ENCODE measurements at regions not wholly inside any gene's neighbourhood (a gene's known extent, or its start where the extent isn't known, plus 50 kb on each side); places are given as distances from the start of the nearest gene placed in this dataset.

GRCh38 chr7:88363869-88364268 is 57.2 kb upstream of the STEAP4 start:
- no peaks in the 10 kb centered on the region for H3K4me1 Mint-ChIP-seq (ENCODE audit: low read depth)
- no peaks in the 10 kb centered on the region for H3K36me3 Mint-ChIP-seq (ENCODE audit: low read depth)
- no peak overlapping the region for H3K4me3 Mint-ChIP-seq
- ChIA-PET CTCF (no interaction called here), POLR2A (no interaction called here)
- no peak overlapping the region for H3K27ac Mint-ChIP-seq
- no peak for ATAC-seq
- no peaks in the 10 kb centered on the region for H3K9me3 Mint-ChIP-seq
- no peak for DNase-seq
- H3K27me3 Mint-ChIP-seq, result peaks cover 16% of the 10 kb centered on the region
- intact Hi-C loops (cut with micrococcal nuclease), result no loop called here
- TF ChIP-seq, protein P1, sequence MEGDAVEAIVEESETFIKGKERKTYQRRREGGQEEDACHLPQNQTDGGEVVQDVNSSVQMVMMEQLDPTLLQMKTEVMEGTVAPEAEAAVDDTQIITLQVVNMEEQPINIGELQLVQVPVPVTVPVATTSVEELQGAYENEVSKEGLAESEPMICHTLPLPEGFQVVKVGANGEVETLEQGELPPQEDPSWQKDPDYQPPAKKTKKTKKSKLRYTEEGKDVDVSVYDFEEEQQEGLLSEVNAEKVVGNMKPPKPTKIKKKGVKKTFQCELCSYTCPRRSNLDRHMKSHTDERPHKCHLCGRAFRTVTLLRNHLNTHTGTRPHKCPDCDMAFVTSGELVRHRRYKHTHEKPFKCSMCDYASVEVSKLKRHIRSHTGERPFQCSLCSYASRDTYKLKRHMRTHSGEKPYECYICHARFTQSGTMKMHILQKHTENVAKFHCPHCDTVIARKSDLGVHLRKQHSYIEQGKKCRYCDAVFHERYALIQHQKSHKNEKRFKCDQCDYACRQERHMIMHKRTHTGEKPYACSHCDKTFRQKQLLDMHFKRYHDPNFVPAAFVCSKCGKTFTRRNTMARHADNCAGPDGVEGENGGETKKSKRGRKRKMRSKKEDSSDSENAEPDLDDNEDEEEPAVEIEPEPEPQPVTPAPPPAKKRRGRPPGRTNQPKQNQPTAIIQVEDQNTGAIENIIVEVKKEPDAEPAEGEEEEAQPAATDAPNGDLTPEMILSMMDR (IDR thresholded peaks at IDR 0.05), result no peak

DNA sequence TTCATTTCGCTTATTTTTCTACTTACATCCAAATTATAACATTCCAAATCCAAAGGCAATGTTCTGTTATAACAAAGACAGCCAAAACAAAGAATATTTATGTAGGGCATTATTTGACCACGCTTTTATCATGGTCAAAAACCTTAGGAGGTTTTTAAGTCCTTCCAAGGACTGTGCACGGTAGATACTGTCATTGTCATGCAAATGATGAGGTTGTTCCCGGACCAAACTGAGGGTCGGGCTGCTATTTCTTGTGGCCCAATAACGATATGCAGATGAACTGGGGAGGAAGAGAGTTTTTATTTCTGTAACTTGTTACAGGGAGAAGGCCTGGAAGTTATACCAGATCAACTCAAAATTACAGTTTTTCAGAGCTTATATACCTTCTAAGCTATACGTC is 56.6 kb upstream of the STEAP4 start:
- H3K4me1 Mint-ChIP-seq (ENCODE audit: low read depth), result no peaks in the 10 kb centered on the region
- POLR2A ChIA-PET, result no interaction called here

DNA sequence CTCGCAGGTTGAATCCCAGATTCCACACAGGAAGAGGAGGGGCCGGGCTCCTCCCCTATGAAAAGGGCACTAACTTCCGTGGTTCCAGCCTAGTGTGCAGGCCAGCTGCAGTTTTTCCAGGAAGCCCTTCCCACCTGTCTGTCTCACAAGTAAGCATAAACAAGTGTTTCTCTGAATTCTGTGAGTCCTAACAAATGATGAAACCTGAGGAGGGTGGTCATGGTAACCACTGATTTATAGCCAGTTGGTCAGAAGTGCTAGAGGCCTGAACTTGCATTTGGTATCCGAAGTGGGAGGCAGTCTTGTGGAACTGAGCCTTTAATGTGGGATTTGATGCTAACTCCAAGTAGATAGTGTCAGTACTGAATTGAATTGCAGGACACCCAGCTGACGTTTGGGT is 54.7 kb upstream of the STEAP4 start:
- H3K36me3 Mint-ChIP-seq (ENCODE audit: low read depth), result no peaks in the 10 kb centered on the region

More for the DNA sequence above, 56.6 kb upstream of the STEAP4 start:
- DNase-seq (no peak), ATAC-seq (no peak)
- intact Hi-C loops (cut with micrococcal nuclease), result no loop called here
- Mint-ChIP-seq H3K4me3 (no peak overlapping the region), H3K36me3 (ENCODE audit: low read depth) (no peaks in the 10 kb centered on the region), H3K27ac (no peak overlapping the region), H3K9me3 (no peaks in the 10 kb centered on the region), H3K27me3 (peaks cover 16% of the 10 kb centered on the region)
- CTCF ChIA-PET, result no interaction called here
- TF ChIP-seq, protein P1 (IDR thresholded peaks at IDR 0.05), result no peak

DNA sequence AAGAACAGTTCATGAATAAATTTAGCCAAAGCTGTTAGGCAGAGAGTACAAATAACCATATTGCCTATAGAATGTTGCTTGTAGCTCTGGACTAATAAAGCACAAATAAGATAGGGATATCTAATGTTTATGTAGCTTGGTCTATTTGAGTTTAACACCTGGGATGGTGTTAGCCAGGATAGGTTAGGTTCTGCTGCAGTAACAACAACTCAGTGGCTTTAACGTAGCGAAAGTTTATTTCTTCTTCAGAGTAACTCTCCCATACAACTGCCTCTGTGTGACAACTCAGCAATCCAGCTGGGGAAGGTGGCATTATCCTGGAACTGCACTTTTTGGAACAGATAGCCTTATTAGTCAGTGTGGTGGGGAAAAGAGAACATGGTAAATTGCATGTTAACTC is 52.2 kb upstream of the STEAP4 start:
- POLR2A ChIA-PET, result no interaction called here
- TF ChIP-seq, protein P1 (IDR thresholded peaks at IDR 0.05), result no peak
- intact Hi-C loops (cut with micrococcal nuclease), result no loop called here
- H3K27ac Mint-ChIP-seq, result no peak overlapping the region
- H3K36me3 Mint-ChIP-seq (ENCODE audit: low read depth), result no peaks in the 10 kb centered on the region
- ATAC-seq (no peak), DNase-seq (no peak)
- peaks cover 9% of the 10 kb centered on the region for H3K27me3 Mint-ChIP-seq
- H3K9me3 Mint-ChIP-seq, result no peaks in the 10 kb centered on the region
- CTCF ChIA-PET, result interaction anchor here (1.2 to 3.3 kb wide), 2 partner anchors 13 to 116 kb away, joined by 3 to 11 read pairs; no protein-coding TSS in a partner anchor
- no peaks in the 10 kb centered on the region for H3K4me1 Mint-ChIP-seq (ENCODE audit: low read depth)
- H3K4me3 Mint-ChIP-seq, result no peak overlapping the region

More for the DNA sequence above, 54.7 kb upstream of the STEAP4 start:
- Mint-ChIP-seq H3K27ac (no peak overlapping the region), H3K4me3 (no peak overlapping the region), H3K4me1 (ENCODE audit: low read depth) (no peaks in the 10 kb centered on the region), H3K9me3 (no peaks in the 10 kb centered on the region), H3K27me3 (peaks cover 13% of the 10 kb centered on the region)
- ChIA-PET POLR2A (no interaction called here), CTCF (no interaction called here)
- TF ChIP-seq, protein P1 (IDR thresholded peaks at IDR 0.05), result no peak
- no peak for ATAC-seq
- no peak for DNase-seq
- intact Hi-C loops (cut with micrococcal nuclease), result no loop called here

DNA sequence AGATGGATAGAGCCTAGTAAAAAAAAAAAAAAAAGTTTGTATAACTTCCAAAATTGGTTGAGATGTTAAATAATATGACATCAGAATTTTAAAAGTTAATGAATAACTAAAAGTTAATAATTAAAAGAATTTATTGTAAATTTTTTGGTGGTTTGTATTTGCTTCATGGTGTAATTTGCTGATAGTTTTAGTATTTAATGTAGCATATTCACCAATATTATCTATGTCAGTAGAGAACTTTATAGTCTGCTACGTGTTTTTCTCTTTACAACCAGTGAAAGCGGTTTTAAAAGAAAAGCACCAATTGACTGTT is 51.8 kb upstream of the STEAP4 start:
- no peaks in the 10 kb centered on the region for H3K36me3 Mint-ChIP-seq (ENCODE audit: low read depth)
- POLR2A ChIA-PET, result no interaction called here
- H3K27me3 Mint-ChIP-seq, result peaks cover 11% of the 10 kb centered on the region
- DNase-seq (no peak), ATAC-seq (no peak)
- no peaks in the 10 kb centered on the region for H3K9me3 Mint-ChIP-seq
- TF ChIP-seq, protein P1 (IDR thresholded peaks at IDR 0.05), result no peak
- no peak overlapping the region for H3K4me3 Mint-ChIP-seq
- intact Hi-C loops (cut with micrococcal nuclease), result no loop called here
- CTCF ChIA-PET, result interaction anchor here (0.8 to 3.3 kb wide), 3 partner anchors 13 to 115 kb away, joined by 3 to 11 read pairs (median 3); no protein-coding TSS in a partner anchor
- H3K27ac Mint-ChIP-seq, result no peak overlapping the region
- no peaks in the 10 kb centered on the region for H3K4me1 Mint-ChIP-seq (ENCODE audit: low read depth)
